GM18867 (cell line): ENCODE measurements at regions not wholly inside any gene's neighbourhood (a gene's known extent, or its start where the extent isn't known, plus 50 kb on each side); places are given as distances from the start of the nearest gene placed in this dataset.

Experiments used
- ATAC-seq: cut with Tn5 transposase; IDR thresholded peaks from one replicate; pipeline ENCODE4 v1.9.1; 2021; ENCODE audit warnings: mild to moderate bottlenecking, moderate library complexity; ENCODE audit not compliant: unreplicated experiment

GRCh38 chr4:81574991-81575390 is 103.3 kb upstream of the RASGEF1B start:
- no peak for ATAC-seq

- no peak for ATAC-seq
These were observed 102.1 kb upstream of the RASGEF1B start for GRCh38 chr4:81573840-81574239.

GRCh38 chr4:81572402-81572801 is 100.7 kb upstream of the RASGEF1B start:
- no peak for ATAC-seq

- ATAC-seq, result no peak
These were observed 99.4 kb upstream of the RASGEF1B start for GRCh38 chr4:81571105-81571504.

GRCh38 chr4:81566161-81566591 is 94.5 kb upstream of the RASGEF1B start:
- ATAC-seq, result no peak

- ATAC-seq, result no peak
These were observed 93.6 kb upstream of the RASGEF1B start for GRCh38 chr4:81565142-81565870.

- no peak for ATAC-seq
These were observed 92.3 kb upstream of the RASGEF1B start for GRCh38 chr4:81564025-81564424.

GRCh38 chr4:81562093-81562492 is 90.4 kb upstream of the RASGEF1B start:
- peak; percentile 93 for ATAC-seq

- ATAC-seq, result no peak
These were observed 85.6 kb upstream of the RASGEF1B start for GRCh38 chr4:81557306-81557705.

- ATAC-seq, result no peak
These were observed 83.8 kb upstream of the RASGEF1B start for GRCh38 chr4:81555489-81555888.

- ATAC-seq, result no peak
These were observed 80.4 kb upstream of the RASGEF1B start for GRCh38 chr4:81552086-81552485.

- no peak for ATAC-seq
These were observed 78.7 kb upstream of the RASGEF1B start for GRCh38 chr4:81550388-81550859.

- no peak for ATAC-seq
These were observed 78.3 kb upstream of the RASGEF1B start for GRCh38 chr4:81549984-81550383.

GRCh38 chr4:81546777-81547176 is 75.1 kb upstream of the RASGEF1B start:
- ATAC-seq, result no peak

- ATAC-seq, result no peak
These were observed 69.6 kb upstream of the RASGEF1B start for GRCh38 chr4:81541161-81541945.

- no peak for ATAC-seq
These were observed 67.2 kb upstream of the RASGEF1B start for GRCh38 chr4:81538716-81539427.

- no peak for ATAC-seq
These were observed 59.7 kb upstream of the RASGEF1B start for GRCh38 chr4:81531410-81531809.

GRCh38 chr4:81528979-81529378 is 57.3 kb upstream of the RASGEF1B start:
- no peak for ATAC-seq

GRCh38 chr4:81528200-81528599 is 56.5 kb upstream of the RASGEF1B start:
- ATAC-seq, result no peak

- ATAC-seq, result no peak
These were observed 56.0 kb upstream of the RASGEF1B start for GRCh38 chr4:81527709-81528108.

GRCh38 chr4:81527115-81527514 is 55.4 kb upstream of the RASGEF1B start:
- ATAC-seq, result no peak
